Mesenchymal stem cell (in vitro differentiated cells and primary cell): ENCODE measurements at regions not wholly inside any gene's neighbourhood (a gene's known extent, or its start where the extent isn't known, plus 50 kb on each side); places are given as distances from the start of the nearest gene placed in this dataset.

ENCODE experiments used
- DNase-seq: peaks from one replicate; pipeline ENCODE4 v3.0.0-alpha.2; 2013
- H2AFZ ChIP-seq: one replicate; pipeline ENCODE4 v1.6.1; 2013; ENCODE audit warnings: low read depth, mild to moderate bottlenecking, control low read depth, inconsistent platforms, low read length, moderate library complexity
- H2AK5ac ChIP-seq: 2 replicates; pipeline ENCODE4 v1.6.1; 2013; ENCODE audit warnings: low read length, moderate library complexity, mild to moderate bottlenecking, inconsistent platforms; ENCODE audit not compliant: severe bottlenecking
- H2BK120ac ChIP-seq: one replicate; pipeline ENCODE4 v1.6.1; 2013; ENCODE audit warnings: low read depth, mild to moderate bottlenecking, inconsistent platforms, low read length, moderate library complexity
- H2BK12ac ChIP-seq, 2 experiments: one replicate each; pipeline ENCODE4 v1.6.1; 2013; ENCODE audit warnings: inconsistent platforms in 2 of 2, low read length in 2 of 2, mild to moderate bottlenecking in 2 of 2, moderate library complexity in 2 of 2, control low read depth in 1 of 2
- H2BK15ac ChIP-seq: one replicate; pipeline ENCODE4 v1.6.1; 2013; ENCODE audit warnings: mild to moderate bottlenecking, low read depth, inconsistent platforms; ENCODE audit not compliant: poor library complexity, severe bottlenecking
- H2BK5ac ChIP-seq: 2 replicates; pipeline ENCODE4 v1.6.1; 2013; ENCODE audit warnings: low read depth, mild to moderate bottlenecking, low read length, control low read depth, inconsistent platforms; ENCODE audit not compliant: poor library complexity, severe bottlenecking
- H3K14ac ChIP-seq, 2 experiments: one replicate each; pipeline ENCODE4 v1.6.1; 2013; ENCODE audit warnings: inconsistent platforms in 2 of 2, low read length in 2 of 2, control low read depth in 1 of 2, mild to moderate bottlenecking in 1 of 2, moderate library complexity in 1 of 2
- H3K18ac ChIP-seq, 2 experiments: one replicate each; pipeline ENCODE4 v1.6.1; 2013; ENCODE audit warnings: inconsistent platforms in 2 of 2, low read length in 2 of 2, control low read depth in 1 of 2, low read depth in 1 of 2, mild to moderate bottlenecking in 1 of 2
- H3K23ac ChIP-seq, 2 experiments: one replicate each; pipeline ENCODE4 v1.6.1; 2013; ENCODE audit warnings: inconsistent platforms in 2 of 2, low read length in 2 of 2, mild to moderate bottlenecking in 2 of 2, moderate library complexity in 2 of 2, control low read depth in 1 of 2
- H3K27ac ChIP-seq: 2 replicates; pipeline ENCODE4 v1.5.1; 2013; ENCODE audit warnings: mild to moderate bottlenecking, moderate library complexity, low read length, control low read depth, inconsistent platforms; ENCODE audit not compliant: poor library complexity, severe bottlenecking
- H3K27me3 ChIP-seq, 2 experiments: 2 replicates each; pipeline versions ENCODE4 v1.6.1 to v1.7.0; 2013; ENCODE audit warnings: low read length in 2 of 2, mild to moderate bottlenecking in 2 of 2, moderate library complexity in 2 of 2, control low read depth in 1 of 2, inconsistent platforms in 1 of 2; ENCODE audit not compliant: control insufficient read depth in 1 of 2, insufficient read depth in 1 of 2
- H3K36me3 ChIP-seq, 2 experiments: 2 replicates each; pipeline versions ENCODE4 v1.6.1 to v1.7.0; 2013; ENCODE audit warnings: low read length in 2 of 2, control low read depth in 1 of 2, inconsistent platforms in 1 of 2, low read depth in 1 of 2, mild to moderate bottlenecking in 1 of 2; ENCODE audit not compliant: insufficient read depth in 2 of 2, control insufficient read depth in 1 of 2
- H3K4ac ChIP-seq, 2 experiments: one replicate each; pipeline ENCODE4 v1.6.1; 2013; ENCODE audit warnings: inconsistent platforms in 2 of 2, low read length in 2 of 2, mild to moderate bottlenecking in 2 of 2, moderate library complexity in 2 of 2, control low read depth in 1 of 2, low read depth in 1 of 2
- H3K4me1 ChIP-seq: 2 replicates; pipeline ENCODE4 v1.6.1; 2013; ENCODE audit warnings: low read depth, low read length, control low read depth; ENCODE audit not compliant: control insufficient read depth, insufficient read depth
- H3K4me2 ChIP-seq: 2 replicates; pipeline ENCODE4 v1.6.1; 2013; ENCODE audit warnings: low read length, mild to moderate bottlenecking, inconsistent platforms; ENCODE audit not compliant: poor library complexity, severe bottlenecking
- H3K4me3 ChIP-seq, 2 experiments: 2 replicates each; pipeline versions ENCODE4 v1.5.1 to v1.7.0; 2013; ENCODE audit warnings: low read length in 2 of 2, mild to moderate bottlenecking in 2 of 2, control low read depth in 1 of 2, low read depth in 1 of 2; ENCODE audit not compliant: insufficient read depth in 1 of 2
- H3K79me1 ChIP-seq: replicated peaks from 2 replicates; pipeline ENCODE4 v1.6.1; 2013; ENCODE audit warnings: mild to moderate bottlenecking, control low read depth, low read length, inconsistent platforms; ENCODE audit not compliant: poor library complexity, severe bottlenecking
- H3K9ac ChIP-seq: 2 replicates; pipeline ENCODE4 v1.7.0; 2013; ENCODE audit warnings: mild to moderate bottlenecking, low read length, moderate library complexity
- H3K9me3 ChIP-seq: 2 replicates; pipeline ENCODE4 v1.7.0; 2013; ENCODE audit warnings: mild to moderate bottlenecking, low read length; ENCODE audit not compliant: control insufficient read depth
- H4K8ac ChIP-seq: one replicate; pipeline ENCODE4 v1.6.1; 2013; ENCODE audit warnings: inconsistent platforms, mild to moderate bottlenecking, low read length, moderate library complexity
- H4K91ac ChIP-seq: one replicate; pipeline ENCODE4 v1.6.1; 2013; ENCODE audit warnings: mild to moderate bottlenecking, low read length, inconsistent platforms
- WGBS: methylation state at CpG from one replicate; pipeline ENCODE4 v1.1.7; 2013; ENCODE audit warnings: mixed read lengths; 5-methylcytosine and 5-hydroxymethylcytosine counted together

- H3K14ac ChIP-seq, result no peak overlapping the region
- no peak overlapping the region for H3K9ac ChIP-seq
- H2BK120ac ChIP-seq, result no peak overlapping the region
- H2BK12ac ChIP-seq, result no peak overlapping the region
- no peaks in the 10 kb centered on the region for H3K36me3 ChIP-seq
- WGBS, result 62% methylated on average over 1 of the region's 1 CpG
- H3K4me1 ChIP-seq, result no peaks in the 10 kb centered on the region
- no peak overlapping the region for H2AFZ ChIP-seq
- no peak overlapping the region for H4K91ac ChIP-seq
- no peak for DNase-seq
- no peak overlapping the region for H3K4me3 ChIP-seq
- no peak overlapping the region for H3K4ac ChIP-seq
- no peaks in the 10 kb centered on the region for H3K79me1 ChIP-seq
- H2AK5ac ChIP-seq, result no peak overlapping the region
- H3K27me3 ChIP-seq, result no peaks in the 10 kb centered on the region
- H3K27ac ChIP-seq, result no peak overlapping the region
- H3K4me2 ChIP-seq, result no peak overlapping the region
- no peak overlapping the region for H2BK15ac ChIP-seq
- no peak overlapping the region for H3K18ac ChIP-seq
- H3K9me3 ChIP-seq, result peaks cover 17% of the 10 kb centered on the region
- H2BK5ac ChIP-seq, result no peak overlapping the region
- H4K8ac ChIP-seq, result no peak overlapping the region
- no peak overlapping the region for H3K23ac ChIP-seq
These were observed 843.3 kb upstream of the CDH10 start for GRCh38 chr5:25488119-25488518.

- no peak overlapping the region for H3K9ac ChIP-seq
- no peak overlapping the region for H2BK12ac ChIP-seq
- no peaks in the 10 kb centered on the region for H3K36me3 ChIP-seq
- no peak overlapping the region for H3K18ac ChIP-seq
- H2AK5ac ChIP-seq, result no peak overlapping the region
- 100% methylated on average over 1 of the region's 4 CpGs for WGBS
- peaks cover 17% of the 10 kb centered on the region for H3K9me3 ChIP-seq
- no peak overlapping the region for H3K27ac ChIP-seq
- no peak overlapping the region for H2BK5ac ChIP-seq
- DNase-seq, result no peak
- H2AFZ ChIP-seq, result no peak overlapping the region
- no peak overlapping the region for H3K4me2 ChIP-seq
- no peak overlapping the region for H3K23ac ChIP-seq
- H3K79me1 ChIP-seq, result no peaks in the 10 kb centered on the region
- no peak overlapping the region for H4K8ac ChIP-seq
- H3K27me3 ChIP-seq, result no peaks in the 10 kb centered on the region
- no peak overlapping the region for H3K4ac ChIP-seq
- H2BK15ac ChIP-seq, result no peak overlapping the region
- no peak overlapping the region for H3K4me3 ChIP-seq
- no peaks in the 10 kb centered on the region for H3K4me1 ChIP-seq
- H4K91ac ChIP-seq, result no peak overlapping the region
- H2BK120ac ChIP-seq, result no peak overlapping the region
- no peak overlapping the region for H3K14ac ChIP-seq
These were observed 839.6 kb upstream of the CDH10 start for GRCh38 chr5:25484391-25484790.

- Histone ChIP-seq H2BK5ac (no peak overlapping the region), H4K91ac (no peak overlapping the region), H2AFZ (no peak overlapping the region), H4K8ac (no peak overlapping the region), H3K4me1 (no peaks in the 10 kb centered on the region), H3K27ac (no peak overlapping the region), H3K9me3 (peaks cover 6% of the 10 kb centered on the region), H3K36me3 (no peaks in the 10 kb centered on the region), H2BK15ac (no peak overlapping the region), H3K79me1 (no peaks in the 10 kb centered on the region), H3K14ac (no peak overlapping the region), H2AK5ac (no peak overlapping the region), H3K4ac (no peak overlapping the region), H3K27me3 (no peaks in the 10 kb centered on the region), H3K18ac (no peak overlapping the region), H3K4me2 (no peak overlapping the region), H2BK12ac (no peak overlapping the region), H3K23ac (no peak overlapping the region), H3K4me3 (no peak overlapping the region), H3K9ac (no peak overlapping the region), H2BK120ac (no peak overlapping the region)
- DNase-seq, result no peak
- WGBS, result 89% methylated on average over 2 of the region's 2 CpGs
These were observed 836.7 kb upstream of the CDH10 start for GRCh38 chr5:25481463-25481862.

- H3K27me3 ChIP-seq, result no peaks in the 10 kb centered on the region
- H2AK5ac ChIP-seq, result no peak overlapping the region
- no peak overlapping the region for H2AFZ ChIP-seq
- DNase-seq, result no peak
- no CpG with 5 or more reads among the region's 1 CpG for WGBS
- no peak overlapping the region for H3K18ac ChIP-seq
- no peak overlapping the region for H3K4me2 ChIP-seq
- no peaks in the 10 kb centered on the region for H3K79me1 ChIP-seq
- no peak overlapping the region for H3K4ac ChIP-seq
- H3K9ac ChIP-seq, result no peak overlapping the region
- H2BK5ac ChIP-seq, result no peak overlapping the region
- H4K8ac ChIP-seq, result no peak overlapping the region
- peaks cover 4% of the 10 kb centered on the region for H3K9me3 ChIP-seq
- no peak overlapping the region for H2BK120ac ChIP-seq
- H2BK12ac ChIP-seq, result no peak overlapping the region
- no peaks in the 10 kb centered on the region for H3K36me3 ChIP-seq
- no peak overlapping the region for H3K23ac ChIP-seq
- no peak overlapping the region for H2BK15ac ChIP-seq
- no peak overlapping the region for H3K27ac ChIP-seq
- H3K4me3 ChIP-seq, result no peak overlapping the region
- H4K91ac ChIP-seq, result no peak overlapping the region
- no peak overlapping the region for H3K14ac ChIP-seq
- no peaks in the 10 kb centered on the region for H3K4me1 ChIP-seq
These were observed 814.3 kb upstream of the CDH10 start for GRCh38 chr5:25459082-25459481.
